Ureter (tissue), 1 donor: ENCODE measurements at regions not wholly inside any gene's neighbourhood (a gene's known extent, or its start where the extent isn't known, plus 50 kb on each side); places are given as distances from the start of the nearest gene placed in this dataset.

ENCODE experiments used
- DNase-seq: peaks from one replicate; pipeline ENCODE4 v3.0.0-alpha.2; 2020; ENCODE audit warnings: low spot score
- donor health status: DM: yes; HTN: yes; CAD: no.

GRCh38 chr14:95034788-95035187 lies 122.5 kb downstream of the DICER1 start:
- no peak for DNase-seq

- no peak for DNase-seq
Observed at GRCh38 chr14:95033682-95034632, 123.4 kb downstream of the DICER1 start.

GRCh38 chr14:95033031-95033430 lies 124.3 kb downstream of the DICER1 start:
- no peak for DNase-seq

GRCh38 chr14:95026851-95027463 lies 130.4 kb downstream of the DICER1 start:
- no peak for DNase-seq

- no peak for DNase-seq
Observed at GRCh38 chr14:95025941-95026340, 131.4 kb downstream of the DICER1 start.

GRCh38 chr14:95025218-95025617 lies 132.1 kb downstream of the DICER1 start:
- DNase-seq = no peak

GRCh38 chr14:95024380-95024779 lies 132.9 kb downstream of the DICER1 start:
- DNase-seq = no peak

GRCh38 chr14:95023886-95024285 lies 133.4 kb downstream of the DICER1 start:
- no peak for DNase-seq

- DNase-seq = no peak
Observed at GRCh38 chr14:95023115-95023514, 134.2 kb downstream of the DICER1 start.

- DNase-seq = no peak
Observed at GRCh38 chr14:95021588-95021987, 135.7 kb downstream of the DICER1 start.

GRCh38 chr14:95018821-95019220 lies 138.5 kb downstream of the DICER1 start:
- no peak for DNase-seq

GRCh38 chr14:95015046-95015445 lies 142.3 kb downstream of the DICER1 start:
- no peak for DNase-seq

- no peak for DNase-seq
Observed at GRCh38 chr14:95014036-95014435, 143.3 kb downstream of the DICER1 start.

- no peak for DNase-seq
Observed at GRCh38 chr14:95011445-95012006, 145.8 kb downstream of the DICER1 start.

- DNase-seq = no peak
Observed at GRCh38 chr14:95008445-95009217, 148.7 kb downstream of the DICER1 start.

- no peak for DNase-seq
Observed at GRCh38 chr14:95007921-95008320, 149.4 kb downstream of the DICER1 start.

- no peak for DNase-seq
Observed at GRCh38 chr14:95006479-95006878, 150.8 kb downstream of the DICER1 start.

GRCh38 chr14:95006051-95006450 lies 151.3 kb downstream of the DICER1 start:
- DNase-seq = no peak

GRCh38 chr14:95003099-95003960 lies 154.0 kb downstream of the DICER1 start:
- DNase-seq = no peak

- DNase-seq = no peak
Observed at GRCh38 chr14:94998685-94999084, 158.6 kb downstream of the DICER1 start.

GRCh38 chr14:94998110-94998509 lies 159.2 kb downstream of the DICER1 start:
- DNase-seq = no peak
